ENCODE measurements at regions not wholly inside any gene's neighbourhood (a gene's known extent, or its start where the extent isn't known, plus 50 kb on each side); places are given as distances from the start of the nearest gene placed in this dataset.
"Not testable (repeated sequence)": the region's sequence is repeated elsewhere in the genome, so short reads cannot be mapped to it uniquely, and the experiment has no call there.

- no peak for DNase-seq
Observed at GRCh38 chr6:141969201-141969600, 163.5 kb upstream of the GJE1 start.

GRCh38 chr6:141968632-141969031 lies 164.1 kb upstream of the GJE1 start:
- DNase-seq: no peak

- no peak for DNase-seq
Observed at GRCh38 chr6:141965016-141965545, 167.6 kb upstream of the GJE1 start.

GRCh38 chr6:141963543-141964295 lies 169.0 kb upstream of the GJE1 start:
- no peak for DNase-seq

- DNase-seq: no peak
Observed at GRCh38 chr6:141957271-141957670, 175.5 kb upstream of the GJE1 start.

- DNase-seq: no peak
Observed at GRCh38 chr6:141956868-141957267, 175.9 kb upstream of the GJE1 start.

- DNase-seq: no peak
Observed at GRCh38 chr6:141956046-141956761, 176.5 kb upstream of the GJE1 start.

- DNase-seq: no peak
Observed at GRCh38 chr6:141953072-141953471, 179.7 kb upstream of the GJE1 start.

- DNase-seq: no peak
Observed at GRCh38 chr6:141946502-141946901, 186.2 kb upstream of the GJE1 start.

GRCh38 chr6:141938664-141939063 lies 194.1 kb upstream of the GJE1 start:
- DNase-seq: no peak

- no peak for DNase-seq
Observed at GRCh38 chr6:141932685-141933084, 200.0 kb upstream of the GJE1 start.

- not testable (repeated sequence) for DNase-seq
Observed at GRCh38 chr6:141926200-141926900, 206.4 kb upstream of the GJE1 start.

- no peak for DNase-seq
Observed at GRCh38 chr6:141925001-141925400, 207.7 kb upstream of the GJE1 start.

- no peak for DNase-seq
Observed at GRCh38 chr6:141922898-141923297, 209.8 kb upstream of the GJE1 start.

- DNase-seq: not testable (repeated sequence)
Observed at GRCh38 chr6:141916682-141917505, 215.8 kb upstream of the GJE1 start.

- no peak for DNase-seq
Observed at GRCh38 chr6:141914646-141915045, 218.1 kb upstream of the GJE1 start.

GRCh38 chr6:141906569-141907080 lies 226.1 kb upstream of the GJE1 start:
- no peak for DNase-seq

- no peak for DNase-seq
Observed at GRCh38 chr6:141890661-141891060, 242.1 kb upstream of the GJE1 start.

GRCh38 chr6:141884850-141885249 lies 247.9 kb upstream of the GJE1 start:
- no peak for DNase-seq

- no peak for DNase-seq
Observed at GRCh38 chr6:141878686-141879085, 254.0 kb upstream of the GJE1 start.

- no peak for DNase-seq
Observed at GRCh38 chr6:141877275-141877983, 255.3 kb upstream of the GJE1 start.

Data from stimulated activated CD4-positive, alpha-beta T cell treated with anti-CD3 and anti-CD28 coated beads, Interleukin-15, amount 100 ng/mL, for 24 hours (primary cell).